NCI-H1694 (cell line): ENCODE measurements at regions not wholly inside any gene's neighbourhood (a gene's known extent, or its start where the extent isn't known, plus 50 kb on each side); places are given as distances from the start of the nearest gene placed in this dataset.
A peak's percentile ranks its signal among the peaks of the same experiment; 100 is the strongest.
"Not testable (repeated sequence)": the region's sequence is repeated elsewhere in the genome, so short reads cannot be mapped to it uniquely, and the experiment has no call there.

Experiments
- DNase-seq: peaks from one replicate; lab custom pipeline; 2025; lab: John Stamatoyannopoulos, UW

DNA sequence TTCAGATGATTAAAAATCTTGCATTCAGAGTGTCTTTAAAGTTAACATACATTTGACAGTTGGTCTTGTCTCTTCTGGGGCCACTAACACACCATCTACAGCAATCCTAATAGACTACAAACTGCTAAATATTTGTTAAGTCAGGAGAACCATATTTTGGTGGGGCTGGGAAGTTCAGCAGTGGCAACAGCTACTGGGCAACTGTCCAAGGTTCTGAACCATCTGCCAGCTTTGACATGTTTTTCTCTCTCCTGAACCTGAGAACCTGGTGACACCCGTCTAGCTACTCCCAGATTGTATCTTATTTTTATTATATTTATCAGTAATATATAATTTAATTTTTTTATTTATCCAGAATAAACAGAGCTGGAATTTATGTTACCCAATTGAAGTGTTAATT, 199.0 kb upstream of the DPYD start:
- DNase-seq = peak; percentile 97

GRCh38 chr1:98113811-98114210, 193.0 kb upstream of the DPYD start:
- DNase-seq = no peak

- DNase-seq = no peak
These were observed 191.8 kb upstream of the DPYD start for GRCh38 chr1:98112626-98113025.

DNA sequence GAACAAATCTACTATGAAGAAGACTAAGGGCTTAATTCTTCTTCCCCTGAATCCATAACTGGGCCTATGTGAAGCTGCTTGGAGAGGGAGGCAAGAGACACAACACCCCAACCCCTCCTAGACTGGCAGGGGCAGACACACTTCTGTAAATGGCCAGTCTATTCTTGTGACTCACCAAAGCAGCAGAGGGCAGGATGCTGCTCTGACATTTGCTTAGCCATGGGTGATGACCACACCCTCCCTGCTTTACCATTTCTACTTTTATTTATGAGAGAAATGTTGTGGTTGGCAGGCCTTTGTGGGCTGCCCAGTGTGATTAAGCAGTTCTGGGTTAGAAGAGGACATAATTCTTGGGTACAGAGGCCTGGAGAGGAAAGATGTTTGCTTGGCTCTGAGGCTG, 189.8 kb upstream of the DPYD start:
- DNase-seq = no peak

- not testable (repeated sequence) for DNase-seq
These were observed 187.5 kb upstream of the DPYD start for GRCh38 chr1:98108378-98108777.

DNA sequence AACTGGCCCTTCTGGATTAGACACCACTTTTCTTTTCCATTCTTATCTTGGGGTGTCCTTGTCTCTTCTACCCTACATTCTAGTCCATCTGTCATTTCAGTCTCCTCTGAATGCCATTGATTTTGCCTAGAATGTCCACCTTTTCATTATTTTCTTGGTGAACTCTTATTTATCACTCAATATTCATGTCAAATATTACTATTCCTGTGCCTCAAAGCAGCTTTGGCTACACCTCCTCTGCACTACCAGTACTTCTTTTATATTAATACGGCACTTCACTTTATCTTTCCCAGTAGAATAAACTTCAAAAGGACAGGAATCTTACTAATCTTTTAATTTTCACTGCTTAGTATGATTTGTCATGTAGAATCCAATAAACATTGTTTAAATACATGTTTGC, 186.4 kb upstream of the DPYD start:
- no peak for DNase-seq

DNA sequence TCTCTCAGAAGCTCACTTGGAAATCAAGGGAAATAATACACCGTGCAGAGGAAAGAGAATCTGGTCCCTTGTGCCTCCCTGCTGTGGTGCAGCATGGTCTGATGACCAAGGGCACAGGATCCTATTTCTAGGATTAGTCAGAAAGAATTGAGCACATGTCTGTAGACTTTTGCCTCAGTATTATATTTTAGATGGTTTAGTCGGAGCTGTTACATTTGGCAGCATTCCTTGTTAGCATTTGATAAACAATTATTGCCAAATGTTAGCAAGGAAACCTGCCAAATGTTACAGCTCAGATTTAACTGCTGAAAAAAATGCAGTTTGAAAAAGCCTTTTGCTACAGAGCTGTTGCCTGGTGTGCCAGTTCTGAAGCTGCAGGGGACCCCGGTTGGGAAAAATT, 183.5 kb upstream of the DPYD start:
- peak; percentile 95 for DNase-seq

GRCh38 chr1:98103617-98104285, 182.9 kb upstream of the DPYD start:
- DNase-seq = no peak

DNA sequence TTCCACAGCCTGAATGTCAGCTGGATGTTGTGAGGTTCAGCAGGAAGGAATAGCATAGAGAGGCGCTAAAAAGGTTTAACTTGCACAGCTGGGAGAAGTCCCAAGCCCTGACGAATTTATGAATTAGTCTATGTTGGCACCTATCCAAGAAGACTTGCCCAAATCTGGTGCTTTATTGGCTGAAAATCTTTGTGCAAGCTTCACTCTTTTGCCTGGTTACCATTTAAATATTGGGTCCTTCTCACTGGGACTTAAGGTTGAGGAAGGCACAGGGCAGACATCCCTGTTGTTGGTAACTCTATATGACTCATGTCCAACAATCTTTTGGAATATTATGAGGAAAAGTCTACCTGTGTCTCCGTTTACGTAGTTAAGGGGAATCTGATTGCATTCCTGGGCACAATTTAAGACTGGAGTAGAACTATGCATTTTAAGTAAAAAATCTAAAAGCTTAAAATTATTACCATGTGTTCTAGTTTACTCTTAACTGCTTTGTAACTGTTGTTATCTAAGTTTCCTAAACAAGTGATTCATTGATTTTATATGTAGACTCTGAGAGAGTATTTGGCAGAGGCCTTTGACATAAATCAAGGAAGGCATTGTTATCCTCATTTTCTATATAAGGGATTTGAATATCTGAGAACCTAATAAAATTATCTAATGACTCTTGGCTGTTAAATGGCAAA, 181.7 kb upstream of the DPYD start:
- peak; percentile 18 for DNase-seq

GRCh38 chr1:98101364-98101763, 180.5 kb upstream of the DPYD start:
- DNase-seq = no peak

- no peak for DNase-seq
These were observed 178.7 kb upstream of the DPYD start for GRCh38 chr1:98099501-98099900.

DNA sequence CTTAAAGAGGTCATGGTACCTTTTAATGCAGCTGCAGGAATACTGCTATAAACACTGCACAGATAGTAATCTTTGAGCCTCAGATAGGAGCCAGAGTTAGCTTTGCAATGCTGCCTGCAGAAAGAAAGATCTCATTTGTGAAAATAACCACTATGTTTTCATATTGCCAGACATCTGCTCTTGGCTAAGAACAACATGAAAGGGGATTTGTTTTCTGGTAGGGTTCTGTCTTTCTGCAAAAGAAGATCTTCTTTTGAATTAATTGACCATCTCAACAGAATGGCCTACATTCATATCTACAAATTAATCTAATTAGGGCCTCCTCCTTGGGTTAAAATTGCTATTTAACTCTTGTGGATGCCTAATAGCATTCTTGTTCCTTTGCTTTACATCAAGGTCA, 177.6 kb upstream of the DPYD start:
- no peak for DNase-seq

- DNase-seq = no peak
These were observed 169.5 kb upstream of the DPYD start for GRCh38 chr1:98090351-98090750.

- no peak for DNase-seq
These were observed 167.5 kb upstream of the DPYD start for GRCh38 chr1:98088381-98088780.

- no peak for DNase-seq
These were observed 166.1 kb upstream of the DPYD start for GRCh38 chr1:98086796-98087441.

- DNase-seq = no peak
These were observed 165.3 kb upstream of the DPYD start for GRCh38 chr1:98086156-98086555.

- DNase-seq = no peak
These were observed 163.4 kb upstream of the DPYD start for GRCh38 chr1:98084188-98084587.

- no peak for DNase-seq
These were observed 161.1 kb upstream of the DPYD start for GRCh38 chr1:98081944-98082343.

DNA sequence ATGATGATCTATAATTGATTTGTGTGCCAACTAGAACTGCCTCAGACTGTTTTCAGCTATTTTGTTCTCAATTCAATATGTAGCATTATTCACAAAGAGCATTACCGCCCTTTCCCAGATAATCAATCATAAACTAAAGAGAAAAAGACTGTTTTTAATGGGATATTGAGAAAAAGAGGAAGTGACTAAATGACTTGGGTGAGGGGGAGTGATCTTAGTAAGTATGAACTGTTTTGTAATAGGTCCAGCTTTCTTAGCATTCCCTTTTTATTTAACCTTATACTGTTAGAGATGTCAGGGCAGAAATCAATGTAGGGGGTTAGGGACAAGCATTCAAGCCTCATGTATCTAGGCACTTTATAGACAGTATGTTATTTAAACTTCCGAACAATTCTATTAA, 157.8 kb upstream of the DPYD start:
- DNase-seq = no peak

DNA sequence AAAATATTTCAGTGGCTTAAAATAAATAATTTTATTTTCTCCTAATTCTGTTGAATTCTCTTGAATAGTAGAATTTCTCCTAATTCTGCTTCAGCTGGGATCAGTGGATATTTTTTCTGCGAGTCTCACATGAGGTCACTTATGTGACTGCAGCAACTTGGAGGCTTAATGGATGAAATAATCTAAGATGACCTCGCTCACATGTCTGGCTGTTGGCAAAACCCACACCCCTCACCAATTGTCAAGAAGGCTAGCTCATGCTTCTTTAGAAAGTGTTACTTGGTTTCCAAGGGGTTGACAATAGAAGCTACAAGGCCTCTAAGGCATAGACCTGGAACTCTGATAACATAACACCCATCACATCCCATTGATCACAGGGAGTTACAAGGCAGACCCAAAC, 156.9 kb upstream of the DPYD start:
- no peak for DNase-seq

DNA sequence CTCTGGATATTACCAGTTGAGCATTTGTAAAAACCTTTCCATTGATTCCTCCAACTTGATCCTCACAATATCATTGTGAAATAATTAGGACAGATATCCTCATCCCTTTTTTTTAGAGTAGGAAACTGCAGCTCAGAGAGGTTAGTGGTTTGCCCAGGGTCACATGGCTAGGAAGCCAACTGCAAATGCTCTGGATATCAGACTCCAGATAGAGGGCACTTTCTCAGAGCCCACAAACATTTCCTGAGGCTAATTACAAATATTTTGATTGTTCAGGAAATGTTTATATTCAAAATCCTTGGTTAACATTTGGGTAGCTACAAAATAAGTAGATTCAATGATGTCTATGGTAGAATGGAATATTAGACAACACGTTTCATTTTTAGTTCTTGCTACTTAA, 154.8 kb upstream of the DPYD start:
- no peak for DNase-seq

- DNase-seq = no peak
These were observed 153.0 kb upstream of the DPYD start for GRCh38 chr1:98073823-98074222.

DNA sequence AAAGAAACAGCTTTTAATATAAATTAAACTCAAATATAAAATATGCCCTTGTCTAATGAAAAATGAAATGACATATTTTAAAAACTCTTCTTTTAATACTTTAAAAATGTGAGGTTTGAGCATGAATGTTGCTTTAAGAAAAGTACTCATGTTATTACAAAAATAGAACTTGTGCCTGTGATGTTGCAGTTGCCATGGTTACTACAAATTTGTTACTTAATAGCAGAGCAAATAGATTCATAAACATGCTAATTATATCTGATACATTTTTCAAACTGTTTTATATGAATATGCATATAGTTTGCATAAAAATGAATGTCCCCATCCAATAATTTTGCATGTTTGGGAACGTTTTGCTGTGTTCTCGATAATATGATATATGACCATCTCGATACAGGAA, 152.3 kb upstream of the DPYD start:
- DNase-seq = no peak

GRCh38 chr1:98072047-98072446, 151.2 kb upstream of the DPYD start:
- no peak for DNase-seq
